Esophagus squamous epithelium (tissue), 5 donors: ENCODE measurements at regions not wholly inside any gene's neighbourhood (a gene's known extent, or its start where the extent isn't known, plus 50 kb on each side); places are given as distances from the start of the nearest gene placed in this dataset.
"Not testable (repeated sequence)": the region's sequence is repeated elsewhere in the genome, so short reads cannot be mapped to it uniquely, and the experiment has no call there.

Source experiments
- DNase-seq: peaks from one replicate; lab custom pipeline; 2025; lab: John Stamatoyannopoulos, UW
- H3K27ac ChIP-seq, 4 donors: fragments of 200-600 bp; sonication (generic); one replicate each; pipeline ENCODE4 v1.5.1; 2016 to 2019; ENCODE audit warnings: mild to moderate bottlenecking in 1 of 4
- H3K27me3 ChIP-seq, 4 donors: fragments of 200-600 bp; sonication (generic); 1 replicate in 3 of 4; 2 replicates in 1 of 4; pipeline versions ENCODE4 v1.5.1 to v1.6.0; 2017 to 2021; ENCODE audit warnings: antibody characterized with exemption in 1 of 4
- H3K36me3 ChIP-seq, 3 donors: fragments of 200-600 bp; sonication (generic); one replicate each; pipeline ENCODE4 v1.5.1; 2016 to 2019
- H3K4me1 ChIP-seq, 3 donors: fragments of 200-600 bp; sonication (generic); one replicate each; pipeline ENCODE4 v1.5.1; 2017 to 2019
- H3K4me3 ChIP-seq, 4 donors: fragments of 200-600 bp; sonication (generic); 1 replicate in 3 of 4; 2 replicates in 1 of 4; pipeline ENCODE4 v1.5.1; 2016 to 2019; ENCODE audit warnings: mild to moderate bottlenecking in 2 of 4, moderate library complexity in 1 of 4
- H3K9me3 ChIP-seq, 3 donors: fragments of 200-600 bp; sonication (generic); one replicate each; pipeline ENCODE4 v1.5.1; 2016 to 2019
- CTCF ChIP-seq, 6 experiments: fragments of 450-650 bp in 4 of 6; fragments of 200-600 bp in 2 of 6; sonication (generic) in 2 of 6; IDR thresholded peaks; one replicate each; pipeline ENCODE4 v1.5.1; 2016 to 2019; ENCODE audit warnings: antibody characterized with exemption in 6 of 6, mild to moderate bottlenecking in 4 of 6, moderate library complexity in 4 of 6
- POLR2A ChIP-seq, 4 donors: fragments of 450-650 bp; IDR thresholded peaks; one replicate each; pipeline ENCODE4 v1.6.1; 2017; ENCODE audit warnings: antibody characterized with exemption in 4 of 4, mild to moderate bottlenecking in 4 of 4, moderate library complexity in 3 of 4
- WGBS, 2 donors: methylation state at CpG; one replicate each; pipeline ENCODE4 v1.1.5; 2018; 5-methylcytosine and 5-hydroxymethylcytosine counted together
- intact Hi-C: fragments of 100-400 bp; cut with DNase I; formaldehyde crosslinking; loops from one replicate; pipeline ENCODE4 v1.15.0; 2022
- donor health status: DM: yes; HTN: yes; CAD: no.

- Histone ChIP-seq H3K4me1 (no peaks in the 10 kb centered on the region), H3K4me3 (no peak overlapping the region), H3K27ac (no peak overlapping the region), H3K27me3 (no peaks in the 10 kb centered on the region), H3K9me3 (no peaks in the 10 kb centered on the region), H3K36me3 (no peaks in the 10 kb centered on the region)
- intact Hi-C loops = no loop called here
- DNase-seq = no peak
- TF ChIP-seq POLR2A (IDR thresholded peaks at IDR 0.05) = no peak
- no peak for TF ChIP-seq CTCF (IDR thresholded peaks at IDR 0.05)
- WGBS, 2 donors = 58 to 82% methylated on average over 1 of the region's 1 CpG
Measured at GRCh38 chr2:84231478-84231877, 227.6 kb downstream of the SUCLG1 start.

GRCh38 chr2:84224121-84224520 lies 235.0 kb downstream of the SUCLG1 start:
- Histone ChIP-seq H3K4me3 (no peak overlapping the region), H3K27me3 (no peaks in the 10 kb centered on the region), H3K27ac (no peak overlapping the region), H3K4me1 (no peaks in the 10 kb centered on the region), H3K36me3 (no peaks in the 10 kb centered on the region), H3K9me3 (no peaks in the 10 kb centered on the region)
- DNase-seq = no peak
- TF ChIP-seq POLR2A (IDR thresholded peaks at IDR 0.05) (no peak), CTCF (IDR thresholded peaks at IDR 0.05) (no peak)
- intact Hi-C loops = no loop called here

DNA sequence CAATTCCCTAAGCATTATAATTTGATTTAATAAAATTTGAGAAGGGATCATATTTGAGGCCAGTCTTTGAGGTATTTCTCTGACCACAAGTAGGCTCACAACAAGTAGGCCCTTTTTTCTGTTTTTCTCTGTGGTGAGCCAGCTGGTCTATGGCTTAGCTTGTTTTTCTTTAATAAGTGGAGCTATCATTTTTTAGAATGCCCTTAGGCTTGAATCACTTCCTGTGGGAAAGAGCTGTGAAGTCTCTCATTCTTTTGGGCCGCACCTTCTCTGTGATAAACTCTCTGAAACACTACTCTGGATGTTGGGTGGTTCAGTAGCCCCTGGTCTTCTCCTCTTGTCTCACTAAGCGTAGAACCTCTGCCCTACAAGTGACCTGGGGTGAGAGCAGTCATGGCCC lies 235.9 kb downstream of the SUCLG1 start:
- no peaks in the 10 kb centered on the region for H3K27me3 ChIP-seq
- no peaks in the 10 kb centered on the region for H3K9me3 ChIP-seq
- 47 to 64% methylated on average over 2 of the region's 2 CpGs for WGBS, 2 donors
- H3K36me3 ChIP-seq = no peaks in the 10 kb centered on the region
- TF ChIP-seq CTCF (IDR thresholded peaks at IDR 0.05) (no peak), POLR2A (IDR thresholded peaks at IDR 0.05) (no peak)
- H3K4me1 ChIP-seq = no peaks in the 10 kb centered on the region
- no peak for DNase-seq
- intact Hi-C loops = no loop called here
- no peak overlapping the region for H3K4me3 ChIP-seq
- no peak overlapping the region for H3K27ac ChIP-seq

DNA sequence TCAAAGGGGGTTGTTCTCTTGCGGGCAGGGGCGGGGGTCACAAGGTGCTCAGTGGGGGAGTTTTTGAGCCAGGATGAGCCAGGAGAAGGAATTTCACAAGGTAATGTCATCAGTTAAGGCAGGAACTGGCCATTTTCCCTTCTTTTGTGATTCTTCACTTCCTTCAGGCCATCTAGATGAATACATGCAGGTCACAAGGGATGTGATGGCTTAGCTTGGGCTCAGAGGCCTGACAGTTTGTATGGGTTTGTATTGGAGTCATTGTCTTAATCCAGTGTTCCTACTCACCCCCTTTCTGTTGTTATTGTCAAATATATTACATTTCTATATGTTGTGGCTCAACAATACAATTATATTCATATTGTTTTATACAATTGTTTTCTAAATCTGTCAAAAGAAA lies 238.0 kb downstream of the SUCLG1 start:
- DNase-seq, H3K4me3 ChIP-seq, intact Hi-C loops, H3K27ac ChIP-seq, H3K27me3 ChIP-seq, H3K4me1 ChIP-seq, H3K9me3 ChIP-seq, H3K36me3 ChIP-seq: not testable (repeated sequence)
- WGBS, 2 donors = 83 to 100% methylated on average over 1 of the region's 2 CpGs

DNA sequence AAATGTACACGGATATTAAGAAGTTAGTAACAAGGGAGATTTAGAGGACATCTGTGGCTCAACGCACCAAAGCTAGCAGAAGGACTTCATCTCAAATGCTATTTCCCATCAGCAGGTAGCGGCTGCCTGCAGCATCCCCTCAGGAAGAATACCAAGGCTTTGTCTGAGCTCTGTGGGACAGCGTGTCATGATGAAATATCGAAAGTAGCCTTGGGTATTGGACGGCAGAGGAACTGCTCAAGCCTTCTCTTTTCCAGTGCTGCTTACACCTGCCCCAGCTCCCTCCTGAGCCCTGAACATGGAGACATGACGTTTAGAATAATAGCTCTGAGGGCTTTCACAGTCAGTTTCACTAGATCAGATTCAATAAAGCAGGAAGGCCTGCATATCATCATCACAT lies 241.6 kb downstream of the SUCLG1 start:
- WGBS, 2 donors = 87% methylated on average over 6 to 7 of the region's 7 CpGs
- no peaks in the 10 kb centered on the region for H3K4me1 ChIP-seq
- no peak overlapping the region for H3K4me3 ChIP-seq
- H3K9me3 ChIP-seq = no peaks in the 10 kb centered on the region
- TF ChIP-seq CTCF (IDR thresholded peaks at IDR 0.05) = no peak
- TF ChIP-seq POLR2A (IDR thresholded peaks at IDR 0.05) = no peak
- intact Hi-C loops = no loop called here
- H3K27me3 ChIP-seq = no peaks in the 10 kb centered on the region
- DNase-seq = no peak
- no peaks in the 10 kb centered on the region for H3K36me3 ChIP-seq
- H3K27ac ChIP-seq = no peak overlapping the region

DNA sequence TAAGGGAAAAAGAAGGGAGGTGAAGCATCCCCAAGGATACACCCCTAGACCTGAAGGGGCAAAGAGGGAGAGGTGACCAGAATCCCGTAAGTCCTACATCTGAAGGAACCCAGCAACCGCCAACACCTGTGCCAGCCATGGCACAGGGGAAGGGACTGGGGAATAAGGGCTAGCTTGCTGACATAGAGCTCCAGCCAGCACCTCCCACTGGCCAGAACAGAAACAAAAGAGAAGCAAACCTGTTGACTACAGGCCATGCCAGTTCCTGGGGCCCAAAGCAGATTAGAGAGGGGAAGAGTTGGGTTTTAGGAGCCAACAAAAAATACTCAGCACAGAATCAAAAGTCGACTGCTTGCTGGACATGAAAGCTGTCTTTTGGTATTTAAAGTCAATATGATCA lies 244.6 kb downstream of the SUCLG1 start:
- 48 to 60% methylated on average over 3 of the region's 3 CpGs for WGBS, 2 donors
- no peaks in the 10 kb centered on the region for H3K27me3 ChIP-seq
- H3K36me3 ChIP-seq = no peaks in the 10 kb centered on the region
- no peak for DNase-seq
- no peak overlapping the region for H3K4me3 ChIP-seq
- intact Hi-C loops = no loop called here
- H3K9me3 ChIP-seq = no peaks in the 10 kb centered on the region
- TF ChIP-seq POLR2A (IDR thresholded peaks at IDR 0.05) (no peak), CTCF (IDR thresholded peaks at IDR 0.05) (no peak)
- no peak overlapping the region for H3K27ac ChIP-seq
- H3K4me1 ChIP-seq = no peaks in the 10 kb centered on the region
